ENCODE measurements at regions not wholly inside any gene's neighbourhood (a gene's known extent, or its start where the extent isn't known, plus 50 kb on each side); places are given as distances from the start of the nearest gene placed in this dataset.
"Not testable (repeated sequence)": the region's sequence is repeated elsewhere in the genome, so short reads cannot be mapped to it uniquely, and the experiment has no call there.

GRCh38 chr12:105455261-105455660 is 124.8 kb downstream of the C12orf75 start:
- no peak for DNase-seq (ENCODE audit: low read depth)

GRCh38 chr12:105457026-105457425 is 126.5 kb downstream of the C12orf75 start:
- DNase-seq (ENCODE audit: low read depth): no peak

- DNase-seq (ENCODE audit: low read depth): no peak
Observed at GRCh38 chr12:105459760-105460330, 129.4 kb downstream of the C12orf75 start.

- no peak for DNase-seq (ENCODE audit: low read depth)
Observed at GRCh38 chr12:105461271-105461943, 130.9 kb downstream of the C12orf75 start.

GRCh38 chr12:105461944-105462762 is 131.7 kb downstream of the C12orf75 start:
- DNase-seq (ENCODE audit: low read depth): no peak

GRCh38 chr12:105462831-105463230 is 132.3 kb downstream of the C12orf75 start:
- DNase-seq (ENCODE audit: low read depth): no peak

GRCh38 chr12:105464406-105464805 is 133.9 kb downstream of the C12orf75 start:
- DNase-seq (ENCODE audit: low read depth): no peak

- no peak for DNase-seq (ENCODE audit: low read depth)
Observed at GRCh38 chr12:105466231-105466900, 135.9 kb downstream of the C12orf75 start.

GRCh38 chr12:105466901-105467598 is 136.6 kb downstream of the C12orf75 start:
- DNase-seq (ENCODE audit: low read depth): no peak

GRCh38 chr12:105467710-105468366 is 137.3 kb downstream of the C12orf75 start:
- DNase-seq (ENCODE audit: low read depth): no peak

GRCh38 chr12:105468464-105468863 is 138.0 kb downstream of the C12orf75 start:
- no peak for DNase-seq (ENCODE audit: low read depth)

GRCh38 chr12:105469211-105469610 is 138.7 kb downstream of the C12orf75 start:
- DNase-seq (ENCODE audit: low read depth): no peak

GRCh38 chr12:105469701-105470100 is 139.2 kb downstream of the C12orf75 start:
- DNase-seq (ENCODE audit: low read depth): no peak

- no peak for DNase-seq (ENCODE audit: low read depth)
Observed at GRCh38 chr12:105470102-105470501, 139.6 kb downstream of the C12orf75 start.

- no peak for DNase-seq (ENCODE audit: low read depth)
Observed at GRCh38 chr12:105470601-105471000, 140.1 kb downstream of the C12orf75 start.

GRCh38 chr12:105474672-105475071 is 144.2 kb downstream of the C12orf75 start:
- no peak for DNase-seq (ENCODE audit: low read depth)

GRCh38 chr12:105476616-105477015 is 146.1 kb downstream of the C12orf75 start:
- DNase-seq (ENCODE audit: low read depth): no peak

GRCh38 chr12:105477873-105478272 is 147.4 kb downstream of the C12orf75 start:
- DNase-seq (ENCODE audit: low read depth): no peak

GRCh38 chr12:105478788-105479187 is 148.3 kb downstream of the C12orf75 start:
- DNase-seq (ENCODE audit: low read depth): not testable (repeated sequence)

GRCh38 chr12:105479710-105480109 is 149.2 kb downstream of the C12orf75 start:
- no peak for DNase-seq (ENCODE audit: low read depth)

- DNase-seq (ENCODE audit: low read depth): no peak
Observed at GRCh38 chr12:105480162-105480561, 149.7 kb downstream of the C12orf75 start.
